Panc1 (cell line): ENCODE measurements at regions not wholly inside any gene's neighbourhood (a gene's known extent, or its start where the extent isn't known, plus 50 kb on each side); places are given as distances from the start of the nearest gene placed in this dataset.

ENCODE experiments used
- ATAC-seq: fragments of 200-7000 bp; cut with Tn5 transposase; 2 replicates; pipeline ENCODE4 v1.9.1; 2020; ENCODE audit warnings: mild to moderate bottlenecking, moderate library complexity
- BruUV-seq: library from RNA; stranded (reverse); fragments of 400-500 nt; replicated peaks from 2 replicates; lab custom pipeline; 2021; lab: Mats Ljungman, UMichigan
- CTCF ChIA-PET: fragments of 300-600 bp; sonication (Branson Sonifier 250); formaldehyde crosslinking; loops from one replicate; lab custom pipeline; 2022; ENCODE audit warnings: antibody characterized with exemption; lab: Charles Lee
- POLR2A ChIA-PET: fragments of 300-600 bp; sonication (Branson Sonifier 250); formaldehyde crosslinking; loops from one replicate; lab custom pipeline; 2022; ENCODE audit warnings: antibody characterized with exemption; lab: Charles Lee
- DNase-seq: peaks from one replicate; pipeline ENCODE4 v3.0.0-alpha.2; 2010; ENCODE audit warnings: low read depth, low spot score
- H3K27ac ChIP-seq: 2 replicates; pipeline ENCODE4 v1.5.1; 2011; ENCODE audit warnings: mild to moderate bottlenecking, low read length, inconsistent platforms
- H3K27me3 ChIP-seq: fragments of 200-500 bp; sonication (Bioruptor generic); 2 replicates; pipeline ENCODE4 v1.6.0; 2014; ENCODE audit warnings: low read length, inconsistent platforms; ENCODE audit not compliant: control insufficient read depth, insufficient read depth
- H3K36me3 ChIP-seq: fragments of 200-500 bp; sonication (Bioruptor generic); 2 replicates; pipeline ENCODE4 v1.5.1; 2014; ENCODE audit warnings: inconsistent platforms, mild to moderate bottlenecking, low read length, moderate library complexity; ENCODE audit not compliant: control insufficient read depth, insufficient read depth
- H3K4me1 ChIP-seq: 2 replicates; pipeline ENCODE4 v1.5.1; 2011; ENCODE audit warnings: inconsistent platforms, mild to moderate bottlenecking, low read length, moderate library complexity; ENCODE audit not compliant: control insufficient read depth, insufficient read depth
- H3K4me3 ChIP-seq, 2 experiments: 2 replicates each; pipeline ENCODE4 v1.5.1; 2011 to 2012; ENCODE audit warnings: low read depth in 2 of 2, low read length in 2 of 2, mild to moderate bottlenecking in 2 of 2, inconsistent platforms in 1 of 2, moderate library complexity in 1 of 2
- H3K9me3 ChIP-seq: fragments of 200-500 bp; sonication (Bioruptor generic); 2 replicates; pipeline ENCODE4 v1.5.1; 2014; ENCODE audit warnings: low read depth, mild to moderate bottlenecking, inconsistent platforms, low read length, moderate library complexity; ENCODE audit not compliant: control insufficient read depth, insufficient read depth
- CTCF ChIP-seq: fragments of 450-650 bp; IDR thresholded peaks from 2 replicates; pipeline ENCODE4 v1.5.1; 2017; ENCODE audit warnings: mild to moderate bottlenecking
- POLR2AphosphoS5 ChIP-seq: IDR thresholded peaks from 2 replicates; pipeline ENCODE4 v1.6.1; 2012; ENCODE audit warnings: mild to moderate bottlenecking, low read depth, low read length, moderate library complexity
- REST ChIP-seq, 2 experiments: IDR thresholded peaks; 2 replicates each; pipeline ENCODE4 v1.6.1; 2011 to 2012; ENCODE audit warnings: low read depth in 2 of 2, control low read depth in 1 of 2, low read length in 1 of 2, mild to moderate bottlenecking in 1 of 2, moderate library complexity in 1 of 2; ENCODE audit not compliant: insufficient read depth in 1 of 2
- SIN3A ChIP-seq: IDR thresholded peaks from 2 replicates; pipeline ENCODE4 v1.6.1; 2012; ENCODE audit warnings: low read depth, mild to moderate bottlenecking, low read length, moderate library complexity, borderline replicate concordance; ENCODE audit not compliant: insufficient read depth
- TCF7L2 ChIP-seq: IDR thresholded peaks from 2 replicates; pipeline ENCODE4 v1.6.1; 2011; ENCODE audit warnings: mild to moderate bottlenecking, low read depth, low read length, inconsistent platforms
- in situ Hi-C: cut with HindIII; loops from 2 replicates; pipeline ENCODE4 v1.10.0; 2016; ENCODE audit warnings: low sequenced_read_pairs, low pct_unique_long_range_greater_than_20kb
- intact Hi-C: fragments of 100-400 bp; cut with micrococcal nuclease; formaldehyde crosslinking; loops from one replicate; pipeline ENCODE4 v1.10.0; 2022; ENCODE audit not compliant: unreplicated experiment

DNA sequence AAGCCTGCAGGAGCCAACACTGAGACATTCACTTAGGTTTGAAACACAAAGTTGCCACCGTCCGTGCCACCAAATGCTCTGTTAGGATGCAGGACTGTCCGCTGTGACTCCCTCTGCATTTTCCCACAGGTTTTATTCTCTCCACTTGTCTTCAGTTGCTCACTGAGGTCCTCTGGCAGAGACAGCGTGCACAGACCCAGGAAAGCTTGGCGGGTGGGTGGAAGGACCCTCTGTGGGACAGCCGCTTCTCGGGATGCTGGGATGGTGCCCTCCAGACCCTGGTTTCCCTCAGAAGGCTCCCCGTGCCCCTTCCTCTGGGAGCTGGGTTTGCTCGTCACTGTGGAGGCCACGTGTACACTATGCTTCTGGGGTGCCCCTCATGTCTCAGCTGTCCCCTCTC is 733.6 kb downstream of the GALR1 start:
- no peak for ATAC-seq
- in situ Hi-C loops, result no loop called here
- TF ChIP-seq TCF7L2, result no peak
- TF ChIP-seq POLR2AphosphoS5, result no peak
- no peak for TF ChIP-seq SIN3A
- TF ChIP-seq CTCF, result no peak
- no peak for TF ChIP-seq REST (IDR thresholded peaks at IDR 0.05; ENCODE audit: insufficient read depth in 1 of 2, low read depth in 2 of 2, low read length in 1 of 2)
- Histone ChIP-seq H3K27ac (no peak overlapping the region), H3K27me3 (no peaks in the 10 kb centered on the region), H3K9me3 (no peaks in the 10 kb centered on the region), H3K4me1 (no peaks in the 10 kb centered on the region), H3K4me3 (no peak overlapping the region), H3K36me3 (no peaks in the 10 kb centered on the region)
- POLR2A ChIA-PET, result no interaction called here
- BruUV-seq, result no TSS peak
- intact Hi-C loops, result no loop called here
- no peak for DNase-seq
- CTCF ChIA-PET, result no interaction called here

DNA sequence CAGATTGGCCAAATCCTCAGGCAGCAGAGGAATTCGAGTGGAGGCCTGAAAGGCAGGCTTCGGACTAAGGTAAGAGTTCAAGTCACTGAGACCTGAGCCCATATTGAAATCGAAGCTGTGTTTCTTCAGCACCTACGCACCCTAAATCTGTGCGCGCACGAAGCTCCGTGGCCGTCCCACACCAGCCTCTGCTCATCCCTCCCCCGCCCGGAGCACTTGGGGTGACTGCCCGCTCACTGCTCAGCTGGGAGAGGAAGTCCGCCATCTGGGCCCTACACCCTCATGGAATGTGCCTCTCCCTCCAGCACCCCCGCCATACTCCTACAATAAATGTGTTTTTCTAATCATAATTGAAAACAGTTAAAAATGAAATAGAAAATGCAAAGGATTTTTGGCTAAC is 734.5 kb downstream of the GALR1 start:
- no peaks in the 10 kb centered on the region for H3K36me3 ChIP-seq
- no peak for TF ChIP-seq SIN3A
- no peak for TF ChIP-seq REST (IDR thresholded peaks at IDR 0.05; ENCODE audit: insufficient read depth in 1 of 2, low read depth in 2 of 2, low read length in 1 of 2)
- no peak for TF ChIP-seq CTCF
- TF ChIP-seq TCF7L2, result no peak
- TF ChIP-seq POLR2AphosphoS5, result no peak
- ATAC-seq, result no peak
- no TSS peak for BruUV-seq
- in situ Hi-C loops, result no loop called here
- H3K4me3 ChIP-seq, result no peak overlapping the region
- no peaks in the 10 kb centered on the region for H3K9me3 ChIP-seq
- H3K27me3 ChIP-seq, result no peaks in the 10 kb centered on the region
- ChIA-PET CTCF (no interaction called here), POLR2A (no interaction called here)
- H3K27ac ChIP-seq, result no peak overlapping the region
- intact Hi-C loops, result no loop called here
- no peak for DNase-seq
- no peaks in the 10 kb centered on the region for H3K4me1 ChIP-seq
